Peyer's patch (tissue), 4 donors: ENCODE measurements at regions not wholly inside any gene's neighbourhood (a gene's known extent, or its start where the extent isn't known, plus 50 kb on each side); places are given as distances from the start of the nearest gene placed in this dataset.

Source experiments
- DNase-seq, 3 donors: peaks; one replicate each; pipeline ENCODE4 v3.0.0-alpha.2; 2017 to 2019
- H3K27ac ChIP-seq, 4 donors: fragments of 200-600 bp; sonication (generic); one replicate each; pipeline ENCODE4 v1.5.1; 2016 to 2019
- H3K27me3 ChIP-seq, 2 donors: fragments of 200-600 bp; sonication (generic); one replicate each; pipeline ENCODE4 v1.5.1; 2019
- H3K36me3 ChIP-seq, 3 donors: fragments of 200-600 bp; sonication (generic); one replicate each; pipeline ENCODE4 v1.5.1; 2016 to 2019
- H3K4me1 ChIP-seq, 4 donors: fragments of 200-600 bp; sonication (generic); one replicate each; pipeline ENCODE4 v1.5.1; 2016 to 2019
- H3K4me3 ChIP-seq, 4 donors: fragments of 200-600 bp; sonication (generic); 1 replicate in 3 of 4; 2 replicates in 1 of 4; pipeline ENCODE4 v1.5.1; 2016 to 2019; ENCODE audit warnings: mild to moderate bottlenecking in 1 of 4
- H3K9me3 ChIP-seq, 4 donors: fragments of 200-600 bp; sonication (generic); one replicate each; pipeline ENCODE4 v1.5.1; 2016 to 2019; ENCODE audit warnings: mild to moderate bottlenecking in 1 of 4
- POLR2A ChIP-seq, 2 donors: fragments of 450-650 bp; IDR thresholded peaks; one replicate each; pipeline ENCODE4 v1.5.1; 2017; ENCODE audit warnings: antibody characterized with exemption in 2 of 2, mild to moderate bottlenecking in 2 of 2, moderate library complexity in 2 of 2
- TF ChIP-seq, protein P1 (sequence below), 6 experiments: fragments of 450-650 bp in 4 of 6; fragments of 200-600 bp in 2 of 6; sonication (generic) in 1 of 6; IDR thresholded peaks; one replicate each; pipeline ENCODE4 v1.5.1; 2017 to 2019; ENCODE audit warnings: antibody characterized with exemption in 6 of 6, mild to moderate bottlenecking in 3 of 6, moderate library complexity in 1 of 6

GRCh38 chr12:77559400-77560074 lies 271.2 kb upstream of the NAV3 start:
- Histone ChIP-seq H3K4me3 (no peak overlapping the region), H3K27me3 (no peaks in the 10 kb centered on the region), H3K4me1 (no peaks in the 10 kb centered on the region), H3K9me3 (no peaks in the 10 kb centered on the region), H3K36me3 (no peaks in the 10 kb centered on the region), H3K27ac (no peak overlapping the region)
- no peak for TF ChIP-seq POLR2A (IDR thresholded peaks at IDR 0.05)
- TF ChIP-seq, protein P1, sequence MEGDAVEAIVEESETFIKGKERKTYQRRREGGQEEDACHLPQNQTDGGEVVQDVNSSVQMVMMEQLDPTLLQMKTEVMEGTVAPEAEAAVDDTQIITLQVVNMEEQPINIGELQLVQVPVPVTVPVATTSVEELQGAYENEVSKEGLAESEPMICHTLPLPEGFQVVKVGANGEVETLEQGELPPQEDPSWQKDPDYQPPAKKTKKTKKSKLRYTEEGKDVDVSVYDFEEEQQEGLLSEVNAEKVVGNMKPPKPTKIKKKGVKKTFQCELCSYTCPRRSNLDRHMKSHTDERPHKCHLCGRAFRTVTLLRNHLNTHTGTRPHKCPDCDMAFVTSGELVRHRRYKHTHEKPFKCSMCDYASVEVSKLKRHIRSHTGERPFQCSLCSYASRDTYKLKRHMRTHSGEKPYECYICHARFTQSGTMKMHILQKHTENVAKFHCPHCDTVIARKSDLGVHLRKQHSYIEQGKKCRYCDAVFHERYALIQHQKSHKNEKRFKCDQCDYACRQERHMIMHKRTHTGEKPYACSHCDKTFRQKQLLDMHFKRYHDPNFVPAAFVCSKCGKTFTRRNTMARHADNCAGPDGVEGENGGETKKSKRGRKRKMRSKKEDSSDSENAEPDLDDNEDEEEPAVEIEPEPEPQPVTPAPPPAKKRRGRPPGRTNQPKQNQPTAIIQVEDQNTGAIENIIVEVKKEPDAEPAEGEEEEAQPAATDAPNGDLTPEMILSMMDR (IDR thresholded peaks at IDR 0.05), result no peak
- DNase-seq, result no peak

DNA sequence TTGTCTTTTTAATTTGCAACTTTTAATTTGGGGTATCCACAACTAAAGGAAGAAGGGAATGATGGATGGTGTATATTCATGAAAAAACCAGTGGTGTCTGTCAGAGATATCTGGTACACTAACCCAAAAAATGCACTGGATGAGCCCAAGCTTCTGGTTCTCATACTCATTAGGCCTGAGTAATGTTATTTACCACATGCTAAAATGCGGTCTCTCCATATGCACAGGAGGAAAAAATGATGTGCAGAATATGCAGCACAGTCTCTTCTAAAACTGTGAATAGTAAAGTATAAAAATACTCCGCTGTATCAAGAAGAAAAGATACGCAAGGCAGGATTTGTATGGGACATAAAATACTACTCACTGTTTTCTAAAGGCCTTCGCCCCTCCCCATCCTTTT lies 275.6 kb upstream of the NAV3 start:
- TF ChIP-seq, protein P1 (IDR thresholded peaks at IDR 0.05), result no peak
- Histone ChIP-seq H3K9me3 (no peaks in the 10 kb centered on the region), H3K27me3 (no peaks in the 10 kb centered on the region), H3K27ac (no peak overlapping the region), H3K36me3 (no peaks in the 10 kb centered on the region), H3K4me1 (no peaks in the 10 kb centered on the region), H3K4me3 (no peak overlapping the region)
- DNase-seq, result no peak

- no peak for DNase-seq
- no peak overlapping the region for H3K4me3 ChIP-seq
- H3K9me3 ChIP-seq, result no peaks in the 10 kb centered on the region
- TF ChIP-seq POLR2A (IDR thresholded peaks at IDR 0.05), result no peak
- TF ChIP-seq, protein P1 (IDR thresholded peaks at IDR 0.05), result no peak
- H3K4me1 ChIP-seq, result no peaks in the 10 kb centered on the region
- H3K27ac ChIP-seq, result no peak overlapping the region
- H3K27me3 ChIP-seq, result no peaks in the 10 kb centered on the region
- no peaks in the 10 kb centered on the region for H3K36me3 ChIP-seq
Measured at GRCh38 chr12:77553976-77554619, 276.6 kb upstream of the NAV3 start.

- Histone ChIP-seq H3K36me3 (no peaks in the 10 kb centered on the region), H3K9me3 (no peaks in the 10 kb centered on the region), H3K4me3 (no peak overlapping the region), H3K27ac (no peak overlapping the region), H3K27me3 (no peaks in the 10 kb centered on the region), H3K4me1 (no peaks in the 10 kb centered on the region)
- DNase-seq, result no peak
- TF ChIP-seq POLR2A (IDR thresholded peaks at IDR 0.05), result no peak
- TF ChIP-seq, protein P1 (IDR thresholded peaks at IDR 0.05), result no peak
Measured at GRCh38 chr12:77549383-77550128, 281.1 kb upstream of the NAV3 start.

DNA sequence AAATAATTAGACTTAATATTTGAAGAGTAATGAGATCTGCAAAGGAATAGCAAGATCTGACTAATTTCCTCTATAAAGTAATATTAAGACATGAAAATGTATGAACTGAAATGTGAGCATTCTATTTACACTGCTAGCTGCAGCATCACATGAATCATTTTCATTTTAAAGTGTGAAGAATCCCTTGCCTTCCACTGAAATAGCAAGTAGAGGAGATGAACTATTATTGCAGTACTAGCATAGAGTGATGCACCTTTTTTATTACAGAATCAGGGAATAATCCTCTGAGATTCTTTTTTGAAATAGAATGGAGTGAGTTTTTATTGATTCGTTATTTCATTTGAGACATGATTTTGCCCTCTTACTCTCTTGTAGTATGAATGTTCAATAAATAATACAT lies 281.9 kb upstream of the NAV3 start:
- H3K9me3 ChIP-seq, result no peaks in the 10 kb centered on the region
- no peak overlapping the region for H3K27ac ChIP-seq
- H3K36me3 ChIP-seq, result no peaks in the 10 kb centered on the region
- H3K4me3 ChIP-seq, result no peak overlapping the region
- no peaks in the 10 kb centered on the region for H3K4me1 ChIP-seq
- no peak for DNase-seq
- H3K27me3 ChIP-seq, result no peaks in the 10 kb centered on the region
- TF ChIP-seq, protein P1 (IDR thresholded peaks at IDR 0.05), result no peak
- no peak for TF ChIP-seq POLR2A (IDR thresholded peaks at IDR 0.05)
